Tibial artery (tissue), 4 donors: ENCODE measurements at regions not wholly inside any gene's neighbourhood (a gene's known extent, or its start where the extent isn't known, plus 50 kb on each side); places are given as distances from the start of the nearest gene placed in this dataset.

Experiments
- DNase-seq, 2 donors: peaks; one replicate each; pipeline ENCODE4 v3.0.0-alpha.2; 2019
- H3K27ac ChIP-seq, 2 donors: fragments of 200-600 bp; sonication (generic) in 1 of 2; 1 replicate in 1 of 2; 2 replicates in 1 of 2; pipeline ENCODE4 v1.5.1; 2018 to 2019; ENCODE audit warnings: mild to moderate bottlenecking in 1 of 2
- H3K27me3 ChIP-seq, 2 donors: fragments of 200-600 bp; sonication (generic) in 1 of 2; one replicate each; pipeline versions ENCODE4 v1.5.1 to v1.6.0; 2016 to 2019
- H3K36me3 ChIP-seq, 3 donors: fragments of 200-600 bp; sonication (generic) in 2 of 3; one replicate each; pipeline ENCODE4 v1.5.1; 2016 to 2019; ENCODE audit warnings: mild to moderate bottlenecking in 2 of 3
- H3K4me1 ChIP-seq, 4 donors: fragments of 200-600 bp; sonication (generic) in 2 of 4; 1 replicate in 3 of 4; 2 replicates in 1 of 4; pipeline ENCODE4 v1.5.1; 2016 to 2019
- H3K4me3 ChIP-seq, 2 donors: fragments of 200-600 bp; sonication (generic) in 1 of 2; 1 replicate in 1 of 2; 2 replicates in 1 of 2; pipeline ENCODE4 v1.5.1; 2018 to 2019; ENCODE audit warnings: mild to moderate bottlenecking in 2 of 2
- H3K9me3 ChIP-seq, 3 donors: fragments of 200-600 bp; sonication (generic) in 1 of 3; one replicate each; pipeline ENCODE4 v1.5.1; 2016 to 2019
- CTCF ChIP-seq, 2 experiments: fragments of 200-600 bp in 1 of 2; fragments of 450-650 bp in 1 of 2; IDR thresholded peaks; one replicate each; pipeline ENCODE4 v1.5.1; 2017 to 2019; ENCODE audit warnings: antibody characterized with exemption in 2 of 2, mild to moderate bottlenecking in 1 of 2, moderate library complexity in 1 of 2
- intact Hi-C: fragments of 100-400 bp; cut with DNase I; formaldehyde crosslinking; loops from one replicate; pipeline ENCODE4 v1.15.0; 2023; ENCODE audit warnings: low total_unique reads

GRCh38 chr1:238409191-238409850 is 518.6 kb upstream of the ZP4 start:
- no peak overlapping the region for H3K27ac ChIP-seq

GRCh38 chr1:238408737-238409136 is 518.0 kb upstream of the ZP4 start:
- TF ChIP-seq CTCF (IDR thresholded peaks at IDR 0.05), result no peak
- Histone ChIP-seq H3K27ac (no peak overlapping the region), H3K4me3 (no peak overlapping the region), H3K4me1 (no peaks in the 10 kb centered on the region), H3K9me3 (no peaks in the 10 kb centered on the region), H3K36me3 (no peaks in the 10 kb centered on the region), H3K27me3 (no peaks in the 10 kb centered on the region)
- intact Hi-C loops, result no loop called here
- DNase-seq, result no peak

More at GRCh38 chr1:238409191-238409850, 518.6 kb upstream of the ZP4 start:
- Histone ChIP-seq H3K27me3 (no peaks in the 10 kb centered on the region), H3K36me3 (no peaks in the 10 kb centered on the region), H3K9me3 (no peaks in the 10 kb centered on the region), H3K4me1 (no peaks in the 10 kb centered on the region), H3K4me3 (no peak overlapping the region)
- TF ChIP-seq CTCF (IDR thresholded peaks at IDR 0.05), result no peak
- intact Hi-C loops, result no loop called here
- no peak for DNase-seq

GRCh38 chr1:238406098-238406860 is 515.6 kb upstream of the ZP4 start:
- Histone ChIP-seq H3K27me3 (no peaks in the 10 kb centered on the region), H3K9me3 (no peaks in the 10 kb centered on the region), H3K36me3 (no peaks in the 10 kb centered on the region), H3K27ac (no peak overlapping the region), H3K4me3 (no peak overlapping the region), H3K4me1 (no peaks in the 10 kb centered on the region)
- intact Hi-C loops, result no loop called here
- TF ChIP-seq CTCF (IDR thresholded peaks at IDR 0.05), result no peak
- no peak for DNase-seq

GRCh38 chr1:238404921-238405320 is 514.2 kb upstream of the ZP4 start:
- no peaks in the 10 kb centered on the region for H3K4me1 ChIP-seq
- no peak overlapping the region for H3K27ac ChIP-seq
- no peaks in the 10 kb centered on the region for H3K27me3 ChIP-seq
- H3K4me3 ChIP-seq, result no peak overlapping the region
- no peaks in the 10 kb centered on the region for H3K36me3 ChIP-seq
- intact Hi-C loops, result no loop called here
- H3K9me3 ChIP-seq, result no peaks in the 10 kb centered on the region
- no peak for DNase-seq
- TF ChIP-seq CTCF (IDR thresholded peaks at IDR 0.05), result no peak

GRCh38 chr1:238404481-238404880 is 513.8 kb upstream of the ZP4 start:
- Histone ChIP-seq H3K36me3 (no peaks in the 10 kb centered on the region), H3K4me1 (no peaks in the 10 kb centered on the region), H3K9me3 (no peaks in the 10 kb centered on the region), H3K27me3 (no peaks in the 10 kb centered on the region), H3K4me3 (no peak overlapping the region), H3K27ac (no peak overlapping the region)
- DNase-seq, result no peak
- TF ChIP-seq CTCF (IDR thresholded peaks at IDR 0.05), result no peak
- intact Hi-C loops, result no loop called here
